ENCODE measurements at regions not wholly inside any gene's neighbourhood (a gene's known extent, or its start where the extent isn't known, plus 50 kb on each side); places are given as distances from the start of the nearest gene placed in this dataset.
A peak's percentile ranks its signal among the peaks of the same experiment; 100 is the strongest.
"Not testable (repeated sequence)": the region's sequence is repeated elsewhere in the genome, so short reads cannot be mapped to it uniquely, and the experiment has no call there.

DNA sequence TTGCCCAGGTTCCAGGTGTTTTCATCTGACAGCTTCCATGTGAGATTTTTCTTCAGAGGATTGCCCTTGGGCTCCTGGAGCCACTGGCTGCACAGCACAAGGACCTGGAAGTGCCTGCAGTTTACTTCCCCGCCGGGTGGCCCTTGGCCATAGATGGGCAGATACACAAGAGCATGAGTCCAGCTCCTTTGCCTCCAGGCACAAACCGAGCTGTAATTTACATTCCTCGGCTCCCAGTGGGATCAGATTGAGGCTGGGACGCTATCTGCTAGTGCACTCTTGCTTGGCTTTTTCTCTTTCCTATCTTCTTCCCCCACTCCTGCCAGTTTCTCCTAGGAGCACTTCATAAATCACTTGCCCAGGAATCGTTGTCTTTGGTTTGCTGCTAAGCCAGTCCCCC lies 85.4 kb upstream of the RALY start:
- no peak for DNase-seq

DNA sequence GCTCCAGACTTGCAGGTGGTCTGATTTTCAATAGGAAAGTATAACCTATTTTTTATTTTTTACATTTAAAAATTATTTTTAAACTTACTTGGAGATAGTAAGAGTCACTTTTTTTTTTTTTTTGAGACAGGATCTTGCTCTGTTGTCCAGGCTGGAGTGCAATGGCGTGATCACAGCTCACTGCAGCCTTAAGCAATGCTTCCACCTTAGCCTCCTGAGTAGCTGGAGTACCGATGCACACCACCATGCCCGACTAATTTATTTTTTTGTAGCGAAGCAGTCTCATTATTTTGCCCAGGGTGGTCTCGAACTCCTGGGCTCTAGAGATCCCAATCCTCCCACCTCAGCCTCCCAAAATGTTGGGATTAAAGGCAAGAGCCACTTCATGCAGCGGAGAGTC lies 84.8 kb upstream of the RALY start:
- DNase-seq = no peak

DNA sequence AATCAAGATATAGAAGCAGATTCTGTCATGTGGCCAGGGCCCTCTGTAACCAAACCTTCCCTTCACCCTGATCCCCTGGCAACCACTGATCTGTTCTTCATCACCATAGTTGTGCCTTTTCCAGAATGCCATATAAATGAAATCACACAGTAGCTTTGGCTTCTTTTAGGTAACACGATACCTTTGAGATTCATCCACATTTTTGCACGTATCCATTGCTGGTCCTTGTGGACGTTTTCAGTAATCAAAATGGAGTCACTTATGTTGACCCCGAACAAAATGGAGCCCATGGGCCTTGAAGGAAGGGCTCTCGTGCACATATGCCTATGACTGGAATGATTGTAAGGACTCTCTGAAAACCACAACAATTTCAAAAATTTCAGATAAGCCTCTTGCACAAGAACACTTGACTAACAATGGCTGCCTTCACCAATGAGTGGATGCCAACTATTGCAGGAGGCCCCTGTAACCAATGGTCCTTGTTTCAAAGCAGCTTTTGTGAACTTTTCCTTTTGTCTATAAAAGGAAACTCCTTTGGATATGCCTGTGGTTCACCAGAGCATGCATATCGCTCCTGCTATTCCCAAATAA lies 84.3 kb upstream of the RALY start:
- DNase-seq = peak; percentile 21

DNA sequence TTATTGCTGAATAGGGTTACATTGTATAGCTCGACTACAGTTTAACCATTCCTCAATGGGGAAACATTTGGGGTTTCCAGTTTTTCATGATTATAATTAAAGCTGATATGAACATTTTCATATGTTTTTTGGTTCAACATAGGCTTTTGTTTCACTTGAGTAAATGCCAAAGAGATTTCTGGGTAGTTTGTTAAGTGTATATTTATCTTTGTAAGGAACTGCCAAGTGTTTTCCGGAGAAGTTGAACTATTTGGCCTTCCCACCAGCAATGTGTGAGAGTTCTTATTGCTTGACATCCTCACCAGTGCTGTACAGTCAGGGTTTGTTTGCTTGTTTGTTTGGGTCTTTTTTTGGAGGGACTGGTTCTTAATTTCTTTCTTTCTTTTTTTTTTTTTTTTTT lies 83.7 kb upstream of the RALY start:
- DNase-seq = no peak

DNA sequence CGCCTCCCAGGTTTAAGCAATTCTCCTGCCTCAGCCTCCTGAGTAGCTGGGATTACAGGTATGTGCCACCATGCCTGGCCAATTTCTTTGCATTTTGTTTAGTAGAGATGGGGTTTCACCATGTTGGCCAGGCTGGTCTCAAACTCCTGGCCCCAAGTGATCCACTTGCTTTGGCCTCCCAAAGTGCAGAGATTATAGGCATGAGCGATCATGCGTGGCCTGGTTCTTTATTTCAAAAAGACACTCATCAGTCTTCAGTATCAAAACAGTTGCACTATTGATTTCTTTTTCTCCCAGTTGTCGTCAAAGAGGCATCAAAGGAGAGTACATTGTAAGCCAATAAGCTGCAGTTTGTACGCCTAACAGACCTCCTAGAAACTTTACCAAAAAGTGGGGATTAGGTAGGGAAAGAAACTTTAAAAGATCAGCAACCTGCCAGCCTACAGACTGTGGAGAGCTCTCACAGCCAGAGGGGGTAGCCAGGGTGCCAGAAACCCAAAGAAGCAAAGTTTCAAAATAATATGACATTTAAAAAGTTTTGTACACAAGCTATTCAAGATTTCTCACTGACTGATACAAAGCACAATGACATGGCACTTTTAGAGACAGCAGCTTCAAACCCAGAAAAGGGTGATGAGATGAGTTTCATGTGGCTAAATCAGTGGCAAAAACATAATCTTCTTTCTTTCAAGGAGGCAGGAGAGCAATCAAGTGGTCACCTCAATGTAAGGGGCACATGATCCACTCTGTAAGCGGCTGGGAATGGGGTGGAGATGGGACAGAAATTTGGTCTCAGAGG lies 83.0 kb upstream of the RALY start:
- DNase-seq = no peak

DNA sequence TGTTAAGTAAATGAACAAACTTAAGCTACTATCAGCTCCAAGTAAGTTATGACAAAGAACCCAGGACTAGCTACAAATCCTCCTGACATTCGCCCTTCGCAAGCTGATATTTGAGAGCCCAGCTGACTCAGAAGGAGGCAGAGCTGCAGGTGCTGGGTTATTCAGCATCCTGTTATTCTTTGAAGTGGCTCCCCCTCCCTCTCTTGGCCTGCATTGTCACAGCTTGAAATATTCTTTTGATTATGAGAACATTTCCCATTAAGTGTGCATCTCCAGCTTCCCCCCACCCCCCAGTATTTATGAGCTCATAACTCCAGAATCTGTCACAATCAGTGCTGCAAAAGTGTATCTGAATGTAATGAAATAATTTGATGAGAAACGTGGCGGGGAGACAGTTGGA lies 78.8 kb upstream of the RALY start:
- DNase-seq = no peak

DNA sequence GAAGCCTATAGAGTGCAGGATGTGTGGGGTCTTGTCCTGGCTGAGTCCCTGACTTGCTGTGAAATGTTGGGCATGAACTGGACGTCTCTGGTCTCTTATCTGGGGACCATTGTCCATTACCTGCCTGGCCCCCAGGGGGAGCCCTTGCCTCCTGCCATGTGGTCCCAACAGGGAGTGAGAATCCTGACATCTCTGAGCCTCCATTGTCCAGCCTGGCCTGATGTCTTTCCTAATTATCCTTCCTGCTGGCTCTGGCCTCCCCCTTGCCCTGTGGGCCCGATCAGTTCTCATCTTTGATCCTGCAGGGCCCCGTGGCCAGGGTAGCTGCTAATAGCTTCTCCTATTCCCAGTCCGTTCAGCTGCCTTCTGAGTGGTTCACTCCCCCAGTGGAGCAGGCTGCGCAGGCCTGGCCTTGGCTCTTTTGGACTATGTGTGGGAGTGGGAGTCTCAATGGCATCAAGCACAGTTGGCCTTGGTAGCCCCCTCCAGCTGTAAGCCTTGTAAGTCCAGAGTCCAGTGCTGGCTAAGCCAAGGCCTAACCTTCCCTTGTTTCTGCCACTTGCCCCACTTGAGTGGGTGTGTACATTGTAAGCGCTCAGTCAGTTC lies 77.9 kb upstream of the RALY start:
- no peak for DNase-seq

DNA sequence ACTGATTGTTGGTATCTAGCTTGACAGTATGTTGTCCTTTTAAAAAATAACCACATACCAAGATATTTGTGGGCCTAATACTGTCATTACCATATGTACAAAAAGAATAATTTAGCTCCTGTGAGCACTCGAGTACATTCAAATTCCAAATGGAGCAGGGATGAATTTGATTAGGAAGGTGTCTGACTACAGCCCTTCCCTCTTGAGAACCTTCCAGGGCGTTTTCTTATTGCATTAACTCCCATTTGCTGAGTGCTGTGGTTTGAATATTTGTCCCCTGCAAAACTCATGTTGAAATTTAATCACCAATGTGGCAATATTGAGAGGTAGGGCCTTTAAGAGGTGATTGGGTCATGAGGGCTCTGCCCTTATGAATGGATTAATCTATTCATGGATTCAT lies 76.9 kb upstream of the RALY start:
- DNase-seq = no peak

DNA sequence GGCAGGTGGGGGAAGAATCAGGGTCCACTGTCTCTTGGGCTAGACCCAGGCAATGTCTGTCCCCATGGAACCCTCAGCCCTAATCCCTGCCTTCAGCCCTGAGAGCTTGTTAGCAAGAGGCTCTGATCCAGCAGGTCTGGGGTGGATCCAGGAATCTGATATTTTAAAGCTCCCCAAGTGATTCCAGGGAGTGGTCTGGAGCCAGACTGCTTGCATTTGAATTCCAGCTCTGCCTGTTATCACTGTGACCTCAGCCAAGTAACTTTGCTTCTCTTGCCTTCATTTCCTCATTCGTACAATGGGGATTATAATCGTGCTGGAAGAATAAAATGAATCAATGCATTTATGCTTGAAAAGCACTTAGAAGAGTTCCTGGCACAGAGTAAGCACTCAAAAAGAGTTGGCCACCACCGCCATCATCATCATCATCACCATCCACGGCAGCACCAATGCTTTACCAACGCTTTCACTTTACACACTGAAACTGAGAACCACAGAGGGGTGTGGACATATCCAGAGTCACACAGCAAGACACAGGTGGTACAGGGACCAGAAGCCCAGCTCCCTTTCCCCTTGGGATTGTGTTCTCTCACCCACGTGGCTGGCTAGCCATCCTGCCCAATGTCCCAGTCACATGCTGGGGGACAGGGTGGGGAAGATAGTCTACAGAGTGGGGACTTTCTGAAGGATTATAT lies 75.7 kb upstream of the RALY start:
- no peak for DNase-seq

DNA sequence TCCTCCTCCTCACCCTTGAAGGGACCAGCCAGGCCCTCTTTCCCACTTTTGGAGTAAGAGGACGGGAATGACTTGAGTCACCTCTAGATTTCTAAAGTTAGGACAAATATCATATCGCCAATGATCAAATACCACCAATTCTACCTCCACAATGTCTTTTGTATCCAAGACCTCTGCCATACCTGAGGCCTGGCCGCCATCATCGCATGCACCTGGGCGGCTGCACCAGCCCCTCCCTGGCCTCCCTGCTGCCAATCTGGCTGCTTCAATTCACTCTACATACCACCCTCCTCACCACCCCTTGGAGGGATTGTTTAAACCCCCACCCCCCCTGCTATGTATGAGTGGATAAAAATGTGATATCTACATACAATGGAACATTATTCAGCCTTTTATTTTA lies 75.0 kb upstream of the RALY start:
- no peak for DNase-seq

DNA sequence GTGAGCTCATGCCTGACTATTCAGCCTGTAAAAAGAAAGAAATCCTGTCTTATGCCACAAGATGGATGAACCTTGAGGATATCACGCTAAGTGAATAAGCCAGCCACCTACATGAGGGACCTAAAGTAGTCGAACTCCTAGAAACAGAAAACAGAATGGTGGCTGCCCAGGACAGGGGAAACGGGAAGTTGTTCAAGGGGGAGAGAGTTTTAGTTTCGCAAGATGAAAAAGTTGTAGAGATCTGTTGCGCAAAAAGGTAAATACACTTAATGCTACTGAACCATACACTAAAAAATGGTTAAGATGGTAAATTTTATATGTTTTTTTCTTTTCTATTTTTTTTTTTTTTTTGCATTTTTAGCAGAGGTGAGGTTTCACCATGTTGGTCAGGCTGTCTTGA lies 74.1 kb upstream of the RALY start:
- DNase-seq = no peak

DNA sequence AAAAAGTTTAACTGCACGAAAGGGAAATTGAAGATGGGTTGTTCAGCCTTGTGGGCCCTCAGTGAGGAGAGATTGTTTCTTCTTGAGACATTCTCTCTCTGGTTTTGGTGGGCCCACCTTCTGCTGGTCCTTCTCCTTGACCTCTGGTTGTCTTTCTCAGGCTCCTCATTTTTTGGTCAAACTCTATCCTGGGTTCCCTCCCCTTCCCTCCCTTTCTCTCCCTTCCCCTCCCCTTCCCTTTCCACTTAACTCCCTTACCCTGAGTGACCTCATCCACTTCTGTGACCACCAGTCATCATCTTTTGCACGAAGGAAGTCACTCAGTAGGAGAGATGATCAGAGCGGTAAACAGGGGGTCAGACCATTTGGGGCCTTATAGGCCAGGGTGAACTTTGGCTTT lies 71.5 kb upstream of the RALY start:
- DNase-seq = no peak

DNA sequence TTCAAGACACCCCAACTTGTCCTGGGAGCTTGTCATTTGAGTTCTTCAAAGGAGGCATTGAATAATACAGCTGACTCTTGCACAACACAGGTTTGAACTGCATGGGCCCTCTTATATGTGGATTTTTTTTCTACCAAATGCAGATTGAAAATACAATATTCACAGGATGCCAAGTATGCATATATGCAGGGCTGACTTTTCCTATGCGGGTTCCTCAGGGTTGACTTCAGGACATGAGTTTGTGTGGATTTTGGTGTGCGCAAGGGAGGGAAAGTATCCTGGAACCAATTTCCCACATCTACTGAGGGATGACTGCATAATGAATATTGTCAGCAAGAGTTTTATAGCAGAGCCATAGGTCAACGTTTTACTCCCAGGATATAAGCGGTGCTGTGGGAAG lies 70.0 kb upstream of the RALY start:
- no peak for DNase-seq

DNA sequence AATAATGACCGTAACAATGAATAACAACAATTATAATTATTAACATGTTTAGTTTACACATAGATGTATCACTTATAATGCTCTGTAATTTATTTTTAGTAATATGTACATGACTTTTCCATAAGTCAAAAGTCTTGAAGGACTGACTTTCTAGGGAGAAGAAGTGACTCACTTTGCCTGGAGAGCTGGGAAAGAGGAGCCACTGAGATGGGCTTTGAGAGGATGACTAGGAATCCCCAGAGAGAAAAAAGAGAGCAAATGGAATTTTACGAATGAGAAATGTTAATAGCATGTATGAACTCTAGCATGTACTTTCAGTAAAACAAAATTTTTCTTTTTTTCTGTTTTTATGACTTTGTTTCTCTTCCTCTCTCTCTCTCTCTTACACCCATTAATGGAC lies 67.8 kb upstream of the RALY start:
- DNase-seq = no peak

DNA sequence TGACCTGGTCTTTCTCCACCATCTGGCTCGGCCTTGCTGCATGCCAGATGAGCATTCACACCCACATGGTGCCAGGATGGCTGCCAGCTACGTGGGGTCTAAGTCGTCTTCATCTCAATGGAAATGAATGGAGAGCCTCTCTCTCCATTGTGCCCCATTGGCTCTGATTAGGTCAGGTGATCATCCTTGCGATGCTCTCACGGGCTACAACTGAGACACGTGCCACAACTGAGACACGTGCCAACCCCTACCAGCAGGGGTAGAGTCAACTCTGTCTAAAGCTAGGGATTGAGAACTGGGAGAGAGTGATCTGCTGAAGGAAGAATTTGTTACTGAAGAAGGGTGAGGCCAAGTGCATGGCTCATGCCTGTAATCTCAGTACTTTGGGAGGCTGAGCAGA lies 67.3 kb upstream of the RALY start:
- DNase-seq = no peak

DNA sequence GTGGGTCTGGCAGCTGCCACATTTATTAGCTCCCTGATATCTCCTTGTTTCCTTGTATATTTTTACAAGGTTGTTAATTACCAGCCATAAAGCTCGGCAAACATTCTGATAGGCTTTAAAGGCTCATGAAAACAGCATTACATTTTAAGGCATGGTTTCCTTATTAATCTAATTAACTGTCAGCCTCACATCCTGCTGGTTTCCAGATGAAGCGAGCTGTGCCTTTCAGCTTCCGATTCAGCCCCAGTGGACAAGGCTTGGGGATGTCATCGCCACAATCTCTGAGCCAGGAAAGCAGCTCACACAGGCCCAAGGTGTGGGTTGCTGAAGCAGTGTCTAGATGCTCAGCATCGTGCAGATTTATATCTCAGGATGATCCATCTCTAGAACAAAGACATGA lies 66.0 kb upstream of the RALY start:
- no peak for DNase-seq

DNA sequence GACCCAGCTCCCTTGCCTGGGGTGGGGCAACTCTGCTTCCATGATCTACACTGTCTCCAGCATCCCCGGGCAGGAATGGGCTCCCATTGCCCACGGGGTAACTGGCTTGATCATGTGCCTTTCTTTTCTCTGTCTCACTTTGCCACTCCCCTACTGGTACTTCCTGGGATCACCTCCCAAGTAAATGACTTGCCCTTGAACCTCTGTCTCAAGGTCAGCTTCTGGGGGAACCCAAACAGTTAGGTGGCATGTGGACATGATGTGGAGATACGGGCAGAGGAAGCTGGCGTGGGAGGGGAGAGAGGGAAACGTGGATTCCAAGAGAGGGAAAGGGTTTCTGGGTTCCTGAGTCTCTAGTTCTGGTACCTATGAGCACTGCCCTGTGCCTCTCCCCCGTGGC lies 63.8 kb upstream of the RALY start:
- DNase-seq = no peak

DNA sequence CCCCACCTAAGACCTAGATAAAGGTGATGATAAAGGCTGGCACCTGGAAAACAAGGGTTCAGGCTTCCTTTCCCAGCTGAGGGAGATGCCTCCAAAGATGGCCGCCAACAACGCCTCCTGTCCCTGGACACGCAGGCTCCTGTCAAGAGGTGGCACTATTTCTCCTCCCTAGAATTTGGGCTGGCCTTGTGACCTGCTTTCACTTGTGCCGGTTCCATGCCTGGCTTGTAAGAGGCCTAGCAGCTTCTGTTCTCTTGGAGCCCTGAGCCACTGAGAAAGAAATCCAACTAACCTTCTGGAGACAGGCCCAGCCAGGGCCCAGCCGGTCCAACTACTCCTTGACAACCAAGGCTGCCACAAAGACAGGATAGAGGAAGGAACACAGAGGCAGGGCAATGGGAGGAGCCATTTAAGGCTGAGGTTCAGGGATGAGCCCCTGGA lies 60.2 kb upstream of the RALY start:
- no peak for DNase-seq

DNA sequence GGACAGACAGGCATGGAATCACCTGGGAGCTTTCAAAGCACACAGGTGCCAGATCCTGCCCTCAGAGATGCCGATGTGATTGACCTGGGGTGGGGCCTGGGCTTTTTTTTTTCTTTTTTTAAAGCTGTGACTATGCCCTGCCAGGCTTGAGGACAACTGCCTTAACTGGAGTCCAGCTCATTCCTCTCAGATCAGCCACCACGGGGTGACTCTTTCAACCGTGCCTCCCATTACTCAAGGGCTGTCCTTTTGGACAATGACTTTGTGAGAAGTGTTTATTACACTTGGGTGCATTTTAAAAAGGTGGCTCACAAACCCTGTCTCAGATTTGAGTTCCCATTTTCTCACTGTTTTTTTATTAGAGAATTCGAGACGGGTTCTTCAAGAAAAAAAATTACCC lies 57.1 kb upstream of the RALY start:
- DNase-seq = no peak

DNA sequence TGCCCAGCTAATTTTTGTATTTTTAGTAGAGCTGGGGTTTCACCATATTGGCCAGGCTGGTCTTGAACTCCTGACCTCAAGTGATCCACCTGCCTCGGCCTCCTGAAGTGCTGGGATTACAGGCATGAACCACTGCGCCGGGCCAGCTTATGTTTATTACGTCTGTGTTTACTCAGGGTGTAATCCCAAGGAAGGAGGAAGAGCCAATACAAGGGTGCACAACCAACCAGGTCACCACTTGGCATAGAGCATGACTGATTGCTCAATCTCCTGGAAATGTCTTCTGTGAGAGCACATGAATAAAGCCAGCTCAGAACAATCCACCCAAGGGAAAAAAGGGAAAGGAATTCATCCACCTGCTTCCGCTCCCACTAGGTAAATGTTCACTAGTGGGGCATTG lies 54.7 kb upstream of the RALY start:
- DNase-seq = not testable (repeated sequence)

DNA sequence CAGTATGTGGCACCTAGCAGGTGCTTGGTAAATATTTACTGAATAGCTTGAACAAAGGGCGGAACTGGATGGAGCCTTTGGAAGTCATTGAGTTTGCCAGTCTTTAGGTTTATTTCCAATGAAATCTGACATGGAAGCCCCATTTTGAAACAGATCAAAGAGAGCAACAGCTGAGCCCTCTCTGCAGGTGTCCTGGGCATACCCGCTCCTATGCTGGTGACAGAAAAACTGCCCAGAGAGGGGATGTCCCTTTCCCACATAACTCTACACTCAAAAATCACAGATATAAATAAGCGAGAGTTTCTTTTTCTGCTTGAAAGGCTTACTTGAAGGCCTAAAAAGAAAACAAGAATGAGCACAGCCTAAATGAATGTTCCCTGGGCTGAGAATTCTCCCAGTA lies 53.0 kb upstream of the RALY start:
- no peak for DNase-seq

Measured in GOT3 (cell line).